RWPE1 (cell line): ENCODE measurements at regions not wholly inside any gene's neighbourhood (a gene's known extent, or its start where the extent isn't known, plus 50 kb on each side); places are given as distances from the start of the nearest gene placed in this dataset.

Experiments used
- CTCF ChIA-PET: fragments of 350-600 bp; sonication (Branson Sonifier 250); formaldehyde crosslinking; extraction: SDS; loops from one replicate; lab custom pipeline; 2021; lab: Yijun Ruan, JAX
- POLR2A ChIA-PET: fragments of 400-600 bp; formaldehyde crosslinking; extraction: SDS; loops from one replicate; lab custom pipeline; 2020; ENCODE audit warnings: antibody characterized with exemption; ENCODE audit not compliant: low non-redundant PET; lab: Yijun Ruan, JAX
- DNase-seq: peaks from one replicate; pipeline ENCODE4 v3.0.0; 2012; ENCODE audit warnings: low spot score
- H3K27ac ChIP-seq: fragments of 450-650 bp; 2 replicates; pipeline ENCODE4 v1.5.1; 2017
- TF ChIP-seq, protein P1 (sequence below): fragments of 450-650 bp; conservative IDR thresholded peaks from 2 replicates; pipeline ENCODE4 v1.5.1; 2017; ENCODE audit warnings: low read depth, mild to moderate bottlenecking

DNA sequence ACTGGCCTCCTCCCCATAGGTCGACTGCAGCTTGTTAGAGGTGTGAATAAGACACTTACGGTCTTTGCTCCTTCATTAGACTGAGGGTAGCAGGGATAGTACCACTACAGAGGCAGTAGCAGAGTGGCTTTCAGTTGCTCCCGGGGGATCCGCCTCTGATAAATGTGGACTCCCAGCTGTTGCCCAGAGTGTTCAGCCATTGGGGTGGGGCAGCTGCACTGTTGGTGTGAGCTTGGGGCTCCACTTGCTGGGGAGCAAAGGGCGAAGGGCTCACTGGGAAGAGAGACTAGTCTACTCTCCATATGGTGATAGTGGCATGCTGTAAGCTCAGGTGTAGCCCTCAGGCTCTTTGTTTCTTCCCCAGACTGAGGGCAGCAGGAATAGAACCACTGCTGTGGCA, 239.1 kb downstream of the LRRN1 start:
- ChIA-PET POLR2A (no interaction called here), CTCF (no interaction called here)
- TF ChIP-seq, protein P1, sequence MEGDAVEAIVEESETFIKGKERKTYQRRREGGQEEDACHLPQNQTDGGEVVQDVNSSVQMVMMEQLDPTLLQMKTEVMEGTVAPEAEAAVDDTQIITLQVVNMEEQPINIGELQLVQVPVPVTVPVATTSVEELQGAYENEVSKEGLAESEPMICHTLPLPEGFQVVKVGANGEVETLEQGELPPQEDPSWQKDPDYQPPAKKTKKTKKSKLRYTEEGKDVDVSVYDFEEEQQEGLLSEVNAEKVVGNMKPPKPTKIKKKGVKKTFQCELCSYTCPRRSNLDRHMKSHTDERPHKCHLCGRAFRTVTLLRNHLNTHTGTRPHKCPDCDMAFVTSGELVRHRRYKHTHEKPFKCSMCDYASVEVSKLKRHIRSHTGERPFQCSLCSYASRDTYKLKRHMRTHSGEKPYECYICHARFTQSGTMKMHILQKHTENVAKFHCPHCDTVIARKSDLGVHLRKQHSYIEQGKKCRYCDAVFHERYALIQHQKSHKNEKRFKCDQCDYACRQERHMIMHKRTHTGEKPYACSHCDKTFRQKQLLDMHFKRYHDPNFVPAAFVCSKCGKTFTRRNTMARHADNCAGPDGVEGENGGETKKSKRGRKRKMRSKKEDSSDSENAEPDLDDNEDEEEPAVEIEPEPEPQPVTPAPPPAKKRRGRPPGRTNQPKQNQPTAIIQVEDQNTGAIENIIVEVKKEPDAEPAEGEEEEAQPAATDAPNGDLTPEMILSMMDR: no peak
- no peak overlapping the region for H3K27ac ChIP-seq
- DNase-seq: no peak

DNA sequence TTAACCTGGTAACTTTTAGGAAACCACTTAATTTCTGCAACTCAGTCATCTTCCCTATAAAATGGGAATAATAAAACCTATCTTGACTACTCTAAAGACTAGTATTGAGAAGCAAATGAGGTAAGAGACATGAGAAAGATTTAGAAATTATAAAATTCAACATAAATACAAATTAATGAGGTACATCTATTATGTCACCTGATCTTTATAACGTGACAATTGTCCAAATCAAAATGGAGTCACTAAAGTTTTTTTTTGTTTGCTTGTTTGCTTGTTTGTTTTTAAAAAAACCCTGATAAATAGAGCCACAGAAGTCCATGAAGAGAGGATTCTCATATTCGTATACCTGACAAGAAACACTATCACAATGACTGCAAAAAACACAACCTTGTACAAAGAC, 242.8 kb downstream of the LRRN1 start:
- ChIA-PET CTCF (no interaction called here), POLR2A (no interaction called here)
- no peak for DNase-seq
- TF ChIP-seq, protein P1: no peak
- H3K27ac ChIP-seq: no peak overlapping the region

DNA sequence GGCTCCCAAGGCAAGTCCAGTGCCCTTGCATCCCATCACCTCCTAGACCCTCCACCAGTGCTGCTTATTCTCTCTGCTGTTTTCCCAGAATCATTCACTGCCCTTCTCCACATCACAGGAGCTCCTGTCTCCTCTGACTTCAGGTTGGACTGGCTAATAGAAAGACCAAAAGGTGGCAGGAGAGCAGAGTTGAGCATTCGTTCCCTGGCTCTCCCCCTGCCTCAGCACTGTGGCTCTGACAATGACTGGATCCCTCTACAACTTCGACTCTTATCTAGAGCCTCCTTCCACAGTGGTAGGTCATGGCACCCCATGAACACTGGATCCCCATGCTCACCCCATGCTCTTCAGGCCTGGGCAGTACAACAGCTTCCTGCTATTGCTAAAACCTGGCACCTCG, 243.6 kb downstream of the LRRN1 start:
- TF ChIP-seq, protein P1: no peak
- CTCF ChIA-PET: interaction anchor here (0.7 kb wide), 1 partner anchor 133 kb away, joined by 3 read pairs; no protein-coding TSS in a partner anchor
- DNase-seq: no peak
- H3K27ac ChIP-seq: no peak overlapping the region
- POLR2A ChIA-PET: no interaction called here

DNA sequence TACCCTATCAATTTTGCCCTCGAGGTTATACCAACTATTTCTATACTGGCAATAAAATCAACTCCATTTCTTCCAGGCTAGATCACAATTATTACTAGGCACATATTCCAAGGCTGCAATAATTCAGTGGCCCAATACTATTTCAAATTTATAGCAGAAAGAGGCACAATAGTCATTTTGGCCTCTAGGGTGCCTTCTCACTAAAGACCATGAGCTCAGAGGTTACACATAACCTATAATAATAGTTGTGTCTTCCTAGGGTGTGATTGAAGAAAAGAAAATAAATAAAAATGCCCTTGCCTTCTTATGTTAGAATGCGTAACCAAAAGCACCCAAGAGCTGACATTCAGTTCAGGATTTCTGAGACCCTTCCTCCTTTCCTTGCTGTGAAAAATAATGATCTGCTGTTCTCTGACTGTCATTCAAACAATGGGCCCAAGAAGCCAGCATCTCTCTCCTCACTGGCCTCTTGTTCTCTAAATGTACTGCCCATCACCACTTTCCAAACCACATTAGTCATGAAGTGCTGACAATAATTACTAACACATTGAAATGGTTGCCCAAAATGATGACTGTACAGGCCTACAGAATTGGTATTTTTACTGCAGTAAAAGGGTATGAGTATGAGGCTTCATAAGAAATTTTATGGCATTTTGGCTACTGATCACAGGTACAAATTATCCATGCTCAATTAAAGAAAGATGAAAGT, 244.8 kb downstream of the LRRN1 start:
- DNase-seq: no peak
- TF ChIP-seq, protein P1: no peak
- ChIA-PET POLR2A (no interaction called here), CTCF (no interaction called here)
- H3K27ac ChIP-seq: no peak overlapping the region

DNA sequence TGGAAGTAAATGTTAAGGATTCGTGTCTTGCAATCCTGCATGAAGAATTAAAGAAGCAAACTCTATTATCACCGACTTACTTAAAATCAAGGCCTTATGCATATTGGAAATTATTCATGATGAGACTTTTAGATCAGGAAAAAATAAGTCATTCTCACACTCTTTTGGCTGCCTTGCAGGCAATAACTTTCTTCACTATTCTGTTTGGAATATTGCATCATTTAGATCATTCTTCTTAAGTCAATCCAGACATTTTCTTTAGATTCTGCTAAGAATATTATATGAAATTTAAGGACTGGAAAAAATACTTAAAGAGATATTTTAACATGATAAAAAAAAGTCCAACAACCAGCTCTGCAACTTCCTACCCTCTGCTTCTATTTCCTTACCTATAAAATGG, 245.4 kb downstream of the LRRN1 start:
- POLR2A ChIA-PET: no interaction called here
- TF ChIP-seq, protein P1: no peak
- CTCF ChIA-PET: no interaction called here
- H3K27ac ChIP-seq: no peak overlapping the region
- no peak for DNase-seq

DNA sequence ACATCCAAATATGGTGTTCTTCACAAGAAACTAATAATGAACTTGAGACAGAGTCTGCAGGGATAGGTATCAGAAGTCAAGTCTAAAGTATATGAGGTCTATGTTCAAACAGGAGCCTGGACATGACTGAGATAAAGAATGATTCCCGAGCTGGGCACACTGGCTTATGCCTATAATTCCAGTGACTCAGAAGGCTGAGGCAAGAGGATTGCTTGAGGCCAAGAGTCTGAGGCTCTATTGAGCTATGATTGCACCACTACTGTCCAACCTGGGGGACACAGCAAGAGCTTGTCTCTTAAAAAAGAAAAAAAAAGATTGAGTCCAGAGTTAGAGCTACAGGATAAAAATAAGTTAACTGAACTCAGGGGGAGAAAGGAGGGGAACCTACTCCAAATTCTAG, 246.5 kb downstream of the LRRN1 start:
- H3K27ac ChIP-seq: no peak overlapping the region
- no peak for DNase-seq
- TF ChIP-seq, protein P1: no peak
- ChIA-PET POLR2A (no interaction called here), CTCF (no interaction called here)

DNA sequence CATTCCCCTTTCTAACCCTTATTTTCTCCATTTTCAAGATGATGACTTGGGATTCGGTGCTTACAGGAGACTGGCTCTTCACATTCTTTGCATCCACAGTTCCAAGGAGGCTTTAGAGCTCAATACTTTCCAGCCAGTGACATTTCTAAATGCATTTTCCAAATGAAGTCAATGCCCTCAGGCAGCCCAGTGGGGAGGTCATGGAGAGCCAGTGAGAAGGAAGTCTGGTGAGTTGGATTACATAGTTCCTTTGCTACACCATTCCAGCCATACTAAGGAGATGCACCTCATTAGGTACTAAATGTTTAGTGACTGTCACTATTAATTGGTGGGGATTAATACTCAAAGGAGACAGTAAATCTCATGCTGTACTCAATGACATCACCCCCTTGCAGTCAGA, 248.1 kb downstream of the LRRN1 start:
- ChIA-PET POLR2A (no interaction called here), CTCF (no interaction called here)
- H3K27ac ChIP-seq: no peak overlapping the region
- TF ChIP-seq, protein P1: no peak
- no peak for DNase-seq
